ENCODE measurements at regions not wholly inside any gene's neighbourhood (a gene's known extent, or its start where the extent isn't known, plus 50 kb on each side); places are given as distances from the start of the nearest gene placed in this dataset.

GRCh38 chr2:118738524-118739308, 108.7 kb downstream of the EN1 start:
- no peak overlapping the region for H3K27ac ChIP-seq
- TF ChIP-seq CTCF (conservative IDR thresholded peaks at IDR 0.05): no peak
- TF ChIP-seq ZFX (IDR thresholded peaks at IDR 0.05): no peak

- H3K27ac ChIP-seq: no peak overlapping the region
- TF ChIP-seq CTCF (conservative IDR thresholded peaks at IDR 0.05) (no peak), ZFX (IDR thresholded peaks at IDR 0.05) (no peak)
These were observed 109.3 kb downstream of the EN1 start for GRCh38 chr2:118738106-118738505.

DNA sequence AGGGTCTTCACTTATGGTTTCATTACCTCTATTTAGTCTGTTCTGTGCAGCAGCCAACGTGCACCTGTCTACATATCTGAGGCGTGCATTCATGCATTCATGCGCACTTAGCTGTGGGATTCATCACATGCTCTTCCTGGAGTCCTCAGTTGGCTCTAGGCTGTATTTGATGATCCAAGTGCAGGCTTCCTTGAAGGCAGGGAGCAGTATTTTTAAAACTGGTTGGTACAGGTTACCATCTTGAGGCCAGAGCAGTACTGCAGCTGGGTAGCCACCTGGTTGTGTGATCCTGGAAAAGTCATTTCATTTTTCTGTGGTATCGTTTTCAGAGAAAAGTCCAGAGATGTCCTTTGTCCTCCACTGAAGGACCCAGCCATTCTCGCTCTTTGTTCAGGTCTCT, 109.8 kb downstream of the EN1 start:
- no peak overlapping the region for H3K27ac ChIP-seq
- TF ChIP-seq CTCF (conservative IDR thresholded peaks at IDR 0.05): no peak

- TF ChIP-seq CTCF (conservative IDR thresholded peaks at IDR 0.05) (no peak), ZFX (IDR thresholded peaks at IDR 0.05) (no peak)
- no peak overlapping the region for H3K27ac ChIP-seq
These were observed 115.0 kb downstream of the EN1 start for GRCh38 chr2:118732432-118732831.

GRCh38 chr2:118731413-118731812, 116.0 kb downstream of the EN1 start:
- no peak overlapping the region for H3K27ac ChIP-seq
- TF ChIP-seq ZFX (IDR thresholded peaks at IDR 0.05) (no peak), CTCF (conservative IDR thresholded peaks at IDR 0.05) (no peak)

- H3K27ac ChIP-seq: no peak overlapping the region
- TF ChIP-seq CTCF (conservative IDR thresholded peaks at IDR 0.05) (no peak), ZFX (IDR thresholded peaks at IDR 0.05) (no peak)
These were observed 117.0 kb downstream of the EN1 start for GRCh38 chr2:118730405-118730804.

DNA sequence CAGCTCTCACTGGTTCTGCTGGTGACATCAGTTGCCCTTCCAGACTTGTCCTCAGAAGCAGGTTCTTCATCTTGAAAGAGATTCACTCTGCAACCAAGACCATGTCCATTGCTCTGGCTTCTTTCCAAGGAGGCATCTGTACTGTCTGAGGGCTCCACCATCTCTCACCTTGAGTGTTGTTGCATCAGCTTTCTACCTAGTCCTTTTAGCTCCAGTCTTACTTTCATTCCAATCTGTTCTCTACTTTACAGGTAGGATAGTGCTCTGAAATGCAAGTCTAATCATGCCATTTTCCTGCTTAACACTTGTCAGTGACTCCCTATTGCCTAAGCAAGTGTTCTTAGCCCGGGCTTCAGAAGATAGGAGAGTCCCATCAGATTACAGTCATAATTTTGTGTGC, 117.7 kb downstream of the EN1 start:
- H3K27ac ChIP-seq: no peak overlapping the region
- TF ChIP-seq ZFX (IDR thresholded peaks at IDR 0.05) (no peak), CTCF (conservative IDR thresholded peaks at IDR 0.05) (no peak)
